Mucosa of descending colon (tissue), 3 donors: ENCODE measurements at regions not wholly inside any gene's neighbourhood (a gene's known extent, or its start where the extent isn't known, plus 50 kb on each side); places are given as distances from the start of the nearest gene placed in this dataset.

Source experiments
- ATAC-seq: fragments of 200-7000 bp; cut with Tn5 transposase; one replicate; pipeline ENCODE4 v1.9.1; 2020; ENCODE audit warnings: mild to moderate bottlenecking, moderate library complexity
- DNase-seq, 3 donors: peaks; one replicate each; pipeline ENCODE4 v3.0.0-alpha.2; 2020
- H3K36me3 ChIP-seq: fragments of 200-600 bp; one replicate; pipeline ENCODE4 v1.8.0; 2021; ENCODE audit warnings: low read depth, mild to moderate bottlenecking
- H3K4me1 ChIP-seq: fragments of 200-600 bp; one replicate; pipeline ENCODE4 v1.8.0; 2021; ENCODE audit warnings: low read depth, mild to moderate bottlenecking
- H3K4me3 ChIP-seq: fragments of 200-600 bp; one replicate; pipeline ENCODE4 v1.8.0; 2021; ENCODE audit warnings: mild to moderate bottlenecking
- H3K9me3 ChIP-seq: fragments of 200-600 bp; one replicate; pipeline ENCODE4 v1.8.0; 2021; ENCODE audit warnings: mild to moderate bottlenecking
- intact Hi-C, 2 donors: fragments of 100-400 bp; cut with DNase I in 1 of 2; cut with micrococcal nuclease in 1 of 2; formaldehyde crosslinking; loops; one replicate each; pipeline versions ENCODE4 v1.11.0 to v1.11.1; 2022; cut with DNase I, micrococcal nuclease
- TF ChIP-seq, protein P1 (sequence below): fragments of 200-600 bp; IDR thresholded peaks from one replicate; pipeline ENCODE4 v1.8.0; 2022; ENCODE audit warnings: antibody characterized with exemption, mild to moderate bottlenecking
- donor health status: DM: no; HTN: no; CAD: no; lungs with moderate emphysema.
- donor health status: DM: no; HTN: no; CAD: no.
- donor health status: DM: no; HTN: yes; CAD: no.

DNA sequence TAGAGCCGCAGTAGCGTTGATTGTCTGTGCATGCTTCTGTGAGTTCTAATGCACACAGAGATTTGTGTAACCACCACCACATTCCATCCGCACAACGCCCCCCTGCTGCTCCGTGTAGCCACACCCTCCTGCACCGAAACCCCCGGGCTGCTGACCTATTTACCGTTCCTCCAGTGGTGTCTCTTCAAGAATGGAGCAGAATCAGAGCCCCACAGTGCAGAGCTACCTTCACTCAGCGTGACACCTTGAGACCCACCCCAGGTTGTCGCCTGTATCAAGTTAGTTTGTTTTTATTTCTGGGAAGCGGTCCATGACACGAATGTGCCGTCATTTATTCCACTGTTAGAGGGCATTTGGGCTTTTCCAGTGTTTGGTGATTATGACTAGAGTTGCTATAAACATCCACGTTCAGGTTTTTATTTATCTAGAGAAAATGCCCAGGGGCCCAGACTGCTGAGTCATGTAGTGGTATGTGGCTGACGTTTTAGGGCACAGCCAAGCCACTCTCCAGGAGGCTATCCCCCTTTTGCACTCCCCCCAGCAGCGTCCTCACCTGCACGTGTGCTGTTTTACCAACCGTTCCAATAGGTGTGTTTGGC, 266.8 kb downstream of the NDUFA10 start:
- intact Hi-C loops, result no loop called here
- H3K4me3 ChIP-seq, result no peak overlapping the region
- DNase-seq (no peak), ATAC-seq (no peak)
- H3K9me3 ChIP-seq, result peaks cover 3% of the 10 kb centered on the region
- no peaks in the 10 kb centered on the region for H3K4me1 ChIP-seq
- TF ChIP-seq, protein P1, sequence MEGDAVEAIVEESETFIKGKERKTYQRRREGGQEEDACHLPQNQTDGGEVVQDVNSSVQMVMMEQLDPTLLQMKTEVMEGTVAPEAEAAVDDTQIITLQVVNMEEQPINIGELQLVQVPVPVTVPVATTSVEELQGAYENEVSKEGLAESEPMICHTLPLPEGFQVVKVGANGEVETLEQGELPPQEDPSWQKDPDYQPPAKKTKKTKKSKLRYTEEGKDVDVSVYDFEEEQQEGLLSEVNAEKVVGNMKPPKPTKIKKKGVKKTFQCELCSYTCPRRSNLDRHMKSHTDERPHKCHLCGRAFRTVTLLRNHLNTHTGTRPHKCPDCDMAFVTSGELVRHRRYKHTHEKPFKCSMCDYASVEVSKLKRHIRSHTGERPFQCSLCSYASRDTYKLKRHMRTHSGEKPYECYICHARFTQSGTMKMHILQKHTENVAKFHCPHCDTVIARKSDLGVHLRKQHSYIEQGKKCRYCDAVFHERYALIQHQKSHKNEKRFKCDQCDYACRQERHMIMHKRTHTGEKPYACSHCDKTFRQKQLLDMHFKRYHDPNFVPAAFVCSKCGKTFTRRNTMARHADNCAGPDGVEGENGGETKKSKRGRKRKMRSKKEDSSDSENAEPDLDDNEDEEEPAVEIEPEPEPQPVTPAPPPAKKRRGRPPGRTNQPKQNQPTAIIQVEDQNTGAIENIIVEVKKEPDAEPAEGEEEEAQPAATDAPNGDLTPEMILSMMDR, result no peak
- H3K36me3 ChIP-seq, result no peaks in the 10 kb centered on the region

DNA sequence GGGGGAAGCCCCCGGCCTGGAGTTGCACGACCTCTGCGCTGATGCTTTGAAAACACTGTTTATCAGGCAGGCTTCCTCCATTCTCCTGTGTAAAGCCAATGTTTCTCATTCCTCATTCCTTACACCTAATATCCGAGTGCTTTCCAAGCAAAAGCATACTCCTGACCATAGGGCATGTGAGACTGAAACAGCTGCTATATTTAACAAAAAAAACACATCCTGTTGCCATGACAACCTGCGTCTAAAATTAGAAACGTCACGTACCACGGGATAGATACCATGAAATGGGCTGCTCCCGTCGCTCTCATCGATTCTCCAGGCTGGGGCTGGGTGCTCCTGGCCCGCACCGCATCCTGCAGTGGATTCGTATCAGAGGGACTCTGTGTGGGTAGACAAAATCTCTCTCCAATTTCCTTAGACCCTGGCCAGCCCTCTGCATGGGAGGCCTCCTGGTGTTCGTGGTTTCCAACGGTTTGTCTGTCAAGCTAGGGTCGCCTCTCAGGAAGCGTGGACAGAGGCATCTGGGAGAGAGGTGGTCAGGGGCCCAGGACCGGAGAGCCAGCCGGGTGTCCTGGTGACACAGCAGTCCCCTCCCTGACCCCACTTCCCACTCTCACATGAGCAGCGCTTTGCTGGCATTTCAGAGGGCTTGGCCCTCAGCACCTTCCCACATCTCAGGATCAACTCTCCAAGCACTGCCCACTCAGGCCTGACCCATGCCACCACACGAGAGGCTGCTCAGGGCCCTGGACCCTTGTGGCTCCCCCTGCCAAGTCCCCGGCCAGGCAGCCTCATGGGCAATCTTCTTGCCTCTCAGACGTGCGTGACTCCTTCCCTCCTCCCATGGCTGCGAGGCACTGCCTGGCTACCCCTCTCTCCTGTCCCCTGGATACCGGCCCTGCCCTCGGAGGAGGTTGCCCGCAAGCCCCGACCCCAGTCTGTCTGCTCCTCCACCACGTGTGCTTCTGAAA, 268.1 kb downstream of the NDUFA10 start:
- ATAC-seq, result no peak
- Histone ChIP-seq H3K36me3 (no peaks in the 10 kb centered on the region), H3K4me1 (no peaks in the 10 kb centered on the region), H3K9me3 (peaks cover 3% of the 10 kb centered on the region), H3K4me3 (no peak overlapping the region)
- intact Hi-C loops, result loop anchor here in 1 of 2 donors (2.0 kb wide), 1 partner anchor 30 kb away; no protein-coding TSS in a partner anchor
- TF ChIP-seq, protein P1, result no peak
- DNase-seq, result no peak

DNA sequence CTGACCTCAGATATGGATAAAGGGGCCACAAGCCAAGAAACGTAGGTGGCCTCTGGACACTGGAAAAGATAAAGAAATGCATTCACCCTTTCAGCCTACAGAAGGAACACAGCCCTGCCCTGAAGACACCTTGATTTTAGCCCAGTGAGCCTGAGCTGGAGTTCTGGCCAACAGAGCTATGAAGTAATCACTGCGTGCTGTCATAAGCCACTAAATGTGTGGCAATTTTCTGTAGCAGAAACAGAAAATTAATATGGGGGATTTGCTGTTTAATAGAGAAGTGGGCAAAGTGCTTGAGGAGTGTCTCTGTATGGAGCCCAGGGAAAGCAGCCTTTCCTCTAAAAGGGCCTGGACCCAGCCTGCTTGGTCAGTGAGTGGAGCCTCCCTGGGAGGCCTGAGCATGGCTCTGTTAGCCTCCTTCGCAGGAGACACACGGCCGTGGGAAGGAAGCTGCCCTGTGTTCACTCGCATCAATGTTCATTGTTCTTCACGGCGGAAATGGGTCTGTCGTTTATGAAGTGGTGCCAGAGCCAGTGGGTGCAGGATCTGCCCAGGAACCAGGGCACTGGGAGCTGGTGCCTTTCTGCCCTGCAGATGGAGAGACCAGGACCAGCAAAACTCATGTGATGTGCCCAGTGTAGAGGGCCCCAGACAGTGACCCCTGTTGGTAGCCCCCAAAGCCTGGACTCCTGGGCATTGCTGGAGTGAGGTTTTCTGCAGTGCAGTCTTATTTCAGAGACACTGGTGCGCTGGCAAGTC, 268.9 kb downstream of the NDUFA10 start:
- H3K4me1 ChIP-seq, result no peaks in the 10 kb centered on the region
- intact Hi-C loops, result loop anchor here in 1 of 2 donors (2.0 kb wide), 1 partner anchor 29 kb away; no protein-coding TSS in a partner anchor
- H3K36me3 ChIP-seq, result no peaks in the 10 kb centered on the region
- H3K4me3 ChIP-seq, result no peak overlapping the region
- no peak for ATAC-seq
- peaks cover 3% of the 10 kb centered on the region for H3K9me3 ChIP-seq
- TF ChIP-seq, protein P1, result no peak
- DNase-seq, result no peak

DNA sequence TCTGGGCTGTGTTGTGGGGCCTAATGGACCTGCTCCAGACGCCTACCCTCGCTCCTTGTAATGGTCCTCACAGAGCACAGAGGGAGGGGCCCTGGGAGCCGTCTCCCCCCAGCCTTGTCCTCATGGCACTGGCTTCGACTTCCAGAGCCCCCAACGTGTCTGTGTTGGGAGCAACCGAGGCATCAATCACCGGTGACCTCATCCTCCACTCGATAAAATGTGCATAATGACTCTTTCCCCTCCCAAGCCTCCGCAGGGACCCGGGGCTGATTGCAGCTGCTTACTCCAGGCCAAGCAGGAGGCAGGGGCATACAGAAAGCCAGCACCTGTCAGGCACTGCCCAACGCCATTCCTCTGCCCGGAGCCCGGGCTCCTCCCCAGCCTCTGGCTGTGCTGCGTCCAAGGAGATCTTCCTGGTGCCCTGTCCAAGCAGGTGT, 271.7 kb downstream of the NDUFA10 start:
- intact Hi-C loops, result no loop called here
- Histone ChIP-seq H3K4me3 (no peak overlapping the region), H3K36me3 (no peaks in the 10 kb centered on the region), H3K9me3 (no peaks in the 10 kb centered on the region), H3K4me1 (no peaks in the 10 kb centered on the region)
- TF ChIP-seq, protein P1, result no peak
- DNase-seq (no peak), ATAC-seq (no peak)

DNA sequence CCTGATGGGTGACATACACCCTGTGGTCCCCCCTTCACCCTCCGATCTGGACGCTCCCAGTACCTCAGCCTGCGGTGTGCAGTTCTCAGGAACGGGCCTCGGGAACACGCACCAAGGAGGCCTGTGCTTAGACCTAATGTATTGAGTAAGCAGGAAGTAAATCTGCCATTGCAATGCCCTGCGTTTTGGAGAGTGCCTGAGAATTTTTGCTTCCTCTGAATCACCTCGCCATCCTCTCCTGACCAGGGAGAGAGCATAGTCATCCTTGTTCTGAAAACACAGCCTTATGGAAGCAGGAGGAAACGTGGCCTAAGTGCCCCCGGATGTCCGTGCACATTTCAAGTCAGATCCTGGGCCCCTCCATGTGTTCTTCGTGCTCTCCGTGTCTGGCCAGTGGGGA, 272.2 kb downstream of the NDUFA10 start:
- no peak for DNase-seq
- Histone ChIP-seq H3K9me3 (no peaks in the 10 kb centered on the region), H3K4me3 (no peak overlapping the region), H3K36me3 (no peaks in the 10 kb centered on the region), H3K4me1 (no peaks in the 10 kb centered on the region)
- TF ChIP-seq, protein P1, result no peak
- intact Hi-C loops, result no loop called here
- no peak for ATAC-seq
